Activated naive CD8-positive, alpha-beta T cell treated with anti-CD3 and anti-CD28 coated beads, Interleukin-2, amount 10 ng/mL, durations not matched to agents 7 days and 5 days (primary cell): ENCODE measurements at regions not wholly inside any gene's neighbourhood (a gene's known extent, or its start where the extent isn't known, plus 50 kb on each side); places are given as distances from the start of the nearest gene placed in this dataset.

ENCODE experiments used
- ATAC-seq: fragments of 150-1000 bp; cut with Tn5 transposase; one replicate; pipeline ENCODE4 v1.10.0; 2021; ENCODE audit warnings: low read depth, moderate library complexity
- POLR2A ChIA-PET: fragments of 350-600 bp; sonication (Branson Sonifier 250); formaldehyde crosslinking; loops from one replicate; lab custom pipeline; 2021; ENCODE audit warnings: antibody characterized with exemption; lab: Charles Lee
- DNase-seq: peaks from one replicate; pipeline ENCODE4 v3.0.0; 2021
- H3K27ac Mint-ChIP-seq: one replicate; pipeline ENCODE4 v1.8.0; 2022; ENCODE audit warnings: mild to moderate bottlenecking, mixed read lengths
- H3K27me3 Mint-ChIP-seq: one replicate; pipeline ENCODE4 v1.8.0; 2022; ENCODE audit warnings: mild to moderate bottlenecking, moderate library complexity, mixed read lengths
- H3K36me3 Mint-ChIP-seq: one replicate; pipeline ENCODE4 v1.8.0; 2021; ENCODE audit warnings: mild to moderate bottlenecking, mixed read lengths
- H3K4me1 Mint-ChIP-seq: one replicate; pipeline ENCODE4 v1.8.0; 2021; ENCODE audit warnings: mixed read lengths
- H3K4me3 Mint-ChIP-seq: one replicate; pipeline ENCODE4 v1.8.0; 2022; ENCODE audit warnings: mild to moderate bottlenecking, moderate library complexity, mixed read lengths
- H3K9me3 Mint-ChIP-seq: one replicate; pipeline ENCODE4 v1.8.0; 2021; ENCODE audit warnings: mixed read lengths

DNA sequence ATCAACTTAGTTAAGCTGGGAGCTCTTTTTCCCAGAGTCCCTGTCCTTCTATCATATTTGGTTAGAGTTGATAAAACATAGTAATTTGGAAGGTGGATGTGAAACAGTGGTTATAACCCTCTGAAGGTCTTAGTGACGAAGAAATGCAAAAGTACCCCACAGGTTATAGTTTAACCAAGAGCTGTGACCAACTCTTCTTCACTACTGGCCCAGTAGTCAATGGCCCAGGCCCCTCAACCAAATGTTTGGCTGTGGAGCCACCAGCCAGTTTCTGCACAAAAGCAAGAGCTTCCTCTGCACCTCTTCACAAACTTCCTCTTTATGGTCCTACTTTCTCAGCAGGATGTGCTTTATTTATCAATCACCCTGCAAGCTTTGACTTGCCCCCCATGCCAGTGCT, 132.6 kb downstream of the BMP4 start:
- Mint-ChIP-seq H3K27ac (no peak overlapping the region), H3K9me3 (no peaks in the 10 kb centered on the region), H3K27me3 (no peaks in the 10 kb centered on the region), H3K4me1 (no peaks in the 10 kb centered on the region), H3K36me3 (no peaks in the 10 kb centered on the region), H3K4me3 (no peak overlapping the region)
- ATAC-seq (no peak), DNase-seq (no peak)
- POLR2A ChIA-PET, result no interaction called here

DNA sequence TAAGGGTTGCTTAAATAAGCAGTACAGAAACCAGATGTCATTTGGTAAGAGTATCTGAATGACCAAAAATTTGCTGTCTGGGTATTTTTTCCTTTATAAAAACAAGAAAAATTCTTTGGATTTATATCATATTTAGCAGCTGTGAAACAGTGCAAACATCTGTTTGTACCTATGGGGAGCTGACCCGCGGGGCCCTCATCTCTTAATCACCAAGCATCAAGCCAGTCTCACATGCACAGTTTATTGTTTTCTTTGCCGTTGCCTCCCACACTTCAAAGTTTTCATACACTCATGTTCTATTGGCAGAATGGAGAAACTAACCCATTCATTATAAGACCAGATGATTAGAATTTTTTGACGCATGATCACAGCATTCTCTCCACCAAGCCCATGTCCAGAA, 142.2 kb downstream of the BMP4 start:
- Mint-ChIP-seq H3K36me3 (no peaks in the 10 kb centered on the region), H3K27ac (no peak overlapping the region), H3K9me3 (peaks cover 5% of the 10 kb centered on the region), H3K27me3 (no peaks in the 10 kb centered on the region), H3K4me3 (no peak overlapping the region), H3K4me1 (no peaks in the 10 kb centered on the region)
- POLR2A ChIA-PET, result no interaction called here
- no peak for DNase-seq
- ATAC-seq, result no peak

DNA sequence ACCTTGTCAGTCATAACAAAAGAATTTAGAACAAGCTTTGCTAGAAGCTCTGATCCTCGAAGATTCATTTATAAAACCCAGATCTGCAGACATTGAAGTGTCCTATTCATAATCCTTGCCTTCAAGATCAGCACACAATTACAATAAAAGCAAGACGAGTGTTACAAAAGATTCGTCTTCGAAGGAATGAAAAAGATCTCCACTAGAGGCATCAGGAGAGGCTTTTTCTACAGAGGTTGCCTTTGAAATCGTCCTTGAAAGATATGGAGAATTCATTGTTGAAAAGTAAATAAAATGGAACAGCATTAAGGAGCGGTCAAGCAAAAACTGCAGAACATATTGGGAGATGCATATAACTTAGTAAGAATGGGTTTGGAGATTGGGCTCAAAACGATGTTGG, 146.4 kb downstream of the BMP4 start:
- Mint-ChIP-seq H3K36me3 (no peaks in the 10 kb centered on the region), H3K27ac (no peak overlapping the region)
- POLR2A ChIA-PET, result no interaction called here

DNA sequence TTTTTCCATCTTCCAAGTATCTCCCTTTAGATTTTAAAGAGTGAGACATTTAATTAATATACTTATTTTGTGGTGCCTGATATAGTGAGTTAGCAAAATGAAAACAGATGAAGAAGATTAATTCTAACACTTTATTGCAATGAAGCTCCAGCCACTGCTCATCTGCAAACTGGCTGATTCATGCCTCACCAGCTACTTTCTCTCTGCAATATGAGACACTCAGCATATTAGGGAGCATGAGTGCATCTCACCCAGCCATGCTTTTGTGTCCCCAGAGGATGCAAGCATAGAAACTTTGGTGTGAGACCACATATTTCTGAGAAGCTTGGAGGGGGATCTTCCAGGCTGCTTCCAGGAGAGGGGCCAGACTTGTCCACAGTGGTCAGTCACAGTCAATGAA, 148.6 kb downstream of the BMP4 start:
- POLR2A ChIA-PET, result no interaction called here
- Mint-ChIP-seq H3K36me3 (no peaks in the 10 kb centered on the region), H3K27me3 (no peaks in the 10 kb centered on the region), H3K4me3 (no peak overlapping the region), H3K4me1 (no peaks in the 10 kb centered on the region), H3K27ac (no peak overlapping the region), H3K9me3 (peaks cover 2% of the 10 kb centered on the region)
- no peak for DNase-seq
- no peak for ATAC-seq

More for the DNA sequence above, 146.4 kb downstream of the BMP4 start:
- ATAC-seq, result no peak
- no peaks in the 10 kb centered on the region for H3K9me3 Mint-ChIP-seq
- no peak overlapping the region for H3K4me3 Mint-ChIP-seq
- DNase-seq, result no peak
- no peaks in the 10 kb centered on the region for H3K27me3 Mint-ChIP-seq
- H3K4me1 Mint-ChIP-seq, result no peaks in the 10 kb centered on the region

DNA sequence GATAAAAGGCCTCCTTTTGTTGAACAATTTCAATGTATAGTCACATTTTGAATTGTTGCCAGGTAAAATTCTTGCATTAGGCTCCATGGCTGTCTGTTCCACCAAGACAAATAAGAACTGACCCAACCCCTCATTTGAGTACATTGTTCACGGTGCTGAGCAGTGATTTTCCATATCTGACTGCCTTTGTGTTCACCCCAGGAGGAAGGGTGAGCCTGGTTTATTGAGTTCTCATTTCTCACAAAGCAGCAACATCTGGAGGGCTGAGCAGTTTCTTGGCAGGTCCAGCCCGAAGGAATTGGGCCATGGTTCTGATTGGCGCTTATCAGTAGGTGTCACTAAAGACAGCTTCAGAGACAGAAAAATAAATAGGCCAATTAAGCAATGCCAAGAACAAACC, 149.1 kb downstream of the BMP4 start:
- POLR2A ChIA-PET, result no interaction called here
- Mint-ChIP-seq H3K27ac (no peak overlapping the region), H3K4me3 (no peak overlapping the region), H3K27me3 (no peaks in the 10 kb centered on the region), H3K4me1 (no peaks in the 10 kb centered on the region), H3K36me3 (no peaks in the 10 kb centered on the region), H3K9me3 (peaks cover 2% of the 10 kb centered on the region)
- ATAC-seq, result no peak
- no peak for DNase-seq

DNA sequence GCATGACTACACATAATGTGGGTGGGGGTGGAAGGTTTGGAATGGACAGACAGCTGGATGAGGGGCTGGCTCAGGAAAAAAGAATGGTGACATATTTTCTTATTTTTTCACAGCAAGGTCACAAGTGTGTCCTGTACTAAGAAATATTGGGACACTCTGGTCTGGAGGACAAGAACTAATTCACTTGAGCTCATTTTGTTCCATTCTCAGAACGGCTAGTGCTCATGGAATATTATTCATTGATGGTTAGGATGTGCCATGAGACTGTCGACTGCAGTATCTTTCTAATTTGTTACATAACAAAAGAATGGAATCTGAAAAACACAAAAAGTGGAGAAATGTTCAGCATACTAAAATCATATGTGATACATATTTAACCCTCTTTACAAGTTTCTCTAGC, 149.5 kb downstream of the BMP4 start:
- H3K4me3 Mint-ChIP-seq, result no peak overlapping the region
- H3K27me3 Mint-ChIP-seq, result no peaks in the 10 kb centered on the region
- no peak overlapping the region for H3K27ac Mint-ChIP-seq
- H3K9me3 Mint-ChIP-seq, result peaks cover 4% of the 10 kb centered on the region
- H3K4me1 Mint-ChIP-seq, result no peaks in the 10 kb centered on the region
- POLR2A ChIA-PET, result no interaction called here
- H3K36me3 Mint-ChIP-seq, result no peaks in the 10 kb centered on the region
- DNase-seq (no peak), ATAC-seq (no peak)

DNA sequence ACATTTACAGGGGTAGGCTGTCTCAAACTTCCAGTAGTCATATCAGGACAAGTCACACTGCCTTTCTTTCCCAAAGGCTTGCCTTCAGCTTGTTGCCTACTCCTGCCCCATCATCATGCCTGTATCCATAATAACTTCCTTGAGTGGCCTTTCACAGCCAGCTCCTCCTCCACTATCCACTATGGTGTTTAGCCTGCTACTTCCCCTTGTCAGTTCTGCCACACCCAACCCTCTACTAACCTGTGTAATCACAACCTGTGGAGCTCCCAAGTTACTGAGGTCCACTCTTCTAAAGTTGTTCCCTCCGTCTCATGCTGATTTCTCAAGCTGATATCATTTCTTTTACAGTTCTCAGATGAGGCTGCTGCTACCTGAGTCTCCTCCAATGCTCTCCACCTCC, 159.9 kb downstream of the BMP4 start:
- Mint-ChIP-seq H3K4me1 (no peaks in the 10 kb centered on the region), H3K9me3 (no peaks in the 10 kb centered on the region), H3K4me3 (no peak overlapping the region), H3K36me3 (no peaks in the 10 kb centered on the region), H3K27me3 (no peaks in the 10 kb centered on the region), H3K27ac (no peak overlapping the region)
- DNase-seq (no peak), ATAC-seq (no peak)
- POLR2A ChIA-PET, result no interaction called here

DNA sequence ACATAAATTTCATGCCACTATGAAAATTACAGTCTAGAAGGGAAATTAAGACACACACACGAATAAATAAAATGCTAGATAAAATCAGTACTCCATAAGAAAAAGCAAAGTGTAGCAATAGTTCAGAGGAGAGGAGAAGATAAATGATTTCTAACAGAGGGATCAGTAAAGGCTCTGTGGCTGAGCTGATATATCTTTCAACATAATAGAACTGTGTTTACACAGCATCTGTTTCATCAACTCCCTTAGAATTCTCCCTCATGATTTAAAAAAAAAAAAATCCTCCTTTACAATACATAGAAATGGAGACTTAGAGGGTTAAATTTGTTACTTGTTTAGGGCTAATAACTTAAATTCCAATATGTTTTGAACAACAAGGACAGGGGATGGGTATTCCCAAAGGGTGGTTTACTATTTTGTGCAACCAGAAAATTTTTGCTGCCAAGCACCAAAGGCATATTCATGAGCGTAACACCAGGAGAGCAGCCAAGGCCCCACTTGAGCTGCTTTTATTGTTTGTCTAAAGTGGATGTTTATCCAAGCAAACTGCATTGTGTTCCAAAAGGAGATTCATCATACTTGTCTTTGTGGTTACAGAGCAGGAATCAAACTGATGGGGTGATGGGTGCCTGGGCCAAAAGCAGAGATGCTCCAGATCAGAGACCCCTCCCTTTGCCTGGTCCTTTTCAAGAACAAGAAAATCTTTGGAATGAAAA, 162.7 kb downstream of the BMP4 start:
- no peaks in the 10 kb centered on the region for H3K9me3 Mint-ChIP-seq
- H3K4me1 Mint-ChIP-seq, result no peaks in the 10 kb centered on the region
- H3K4me3 Mint-ChIP-seq, result no peak overlapping the region
- H3K27me3 Mint-ChIP-seq, result no peaks in the 10 kb centered on the region
- POLR2A ChIA-PET, result no interaction called here
- ATAC-seq (no peak), DNase-seq (no peak)
- H3K27ac Mint-ChIP-seq, result no peak overlapping the region
- H3K36me3 Mint-ChIP-seq, result no peaks in the 10 kb centered on the region

DNA sequence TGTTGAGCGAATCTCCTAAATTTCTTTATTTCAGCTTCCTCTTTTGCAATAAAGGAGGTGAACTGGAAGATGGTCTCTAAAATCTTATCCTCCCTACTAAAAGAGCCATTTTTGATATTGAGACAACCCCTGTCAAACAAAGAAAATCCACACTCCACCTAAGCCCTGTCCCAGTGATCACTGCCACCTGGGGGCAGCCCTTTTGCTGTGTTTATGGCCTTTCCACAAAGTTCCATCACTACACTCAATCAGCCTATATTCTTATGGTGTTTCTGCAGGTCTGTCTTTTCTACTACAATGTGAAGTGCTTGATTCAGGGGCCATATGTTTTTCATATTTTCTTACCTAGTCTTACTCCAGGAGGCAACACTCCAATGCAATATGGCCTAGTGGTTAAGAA, 163.7 kb downstream of the BMP4 start:
- Mint-ChIP-seq H3K4me3 (no peak overlapping the region), H3K27me3 (no peaks in the 10 kb centered on the region), H3K36me3 (no peaks in the 10 kb centered on the region), H3K4me1 (no peaks in the 10 kb centered on the region), H3K27ac (no peak overlapping the region), H3K9me3 (no peaks in the 10 kb centered on the region)
- POLR2A ChIA-PET, result no interaction called here
- ATAC-seq (no peak), DNase-seq (no peak)

DNA sequence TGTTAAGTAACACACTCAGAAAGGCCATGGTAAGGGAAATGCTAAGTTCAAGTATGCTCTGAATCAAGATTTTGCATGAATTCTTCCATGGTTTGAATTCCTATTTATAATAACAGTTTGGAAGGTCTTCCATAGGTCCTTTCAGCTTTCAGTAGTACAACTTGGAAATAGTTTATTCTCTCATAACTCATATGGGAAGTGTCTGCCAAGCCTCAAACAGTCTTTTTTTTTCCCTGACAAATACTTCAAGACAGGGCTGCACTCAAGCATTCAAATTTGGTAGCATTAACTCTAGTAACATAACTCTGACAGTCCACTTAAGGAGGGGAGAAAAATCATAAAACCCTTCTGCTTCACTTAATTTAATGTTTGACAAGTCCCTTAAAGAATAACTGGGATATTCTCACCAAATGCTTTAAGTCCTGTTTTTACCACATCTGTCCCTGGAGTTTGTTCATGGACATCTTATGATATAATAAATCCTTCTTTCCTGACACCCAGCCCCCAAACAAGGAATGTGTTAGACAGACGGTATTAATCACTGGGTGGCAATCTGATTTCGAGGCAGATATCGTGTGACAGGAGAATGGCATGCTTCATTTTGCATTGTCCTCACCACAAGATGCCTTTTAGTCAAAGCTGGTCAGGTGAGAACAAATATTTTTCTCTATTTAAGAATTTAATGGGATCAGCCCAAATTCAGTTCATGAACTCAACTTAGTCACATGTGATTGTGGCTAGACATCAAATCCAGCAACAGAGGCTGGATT, 165.7 kb downstream of the BMP4 start:
- no peaks in the 10 kb centered on the region for H3K4me1 Mint-ChIP-seq
- DNase-seq, result no peak
- POLR2A ChIA-PET, result no interaction called here
- no peak for ATAC-seq
- H3K27me3 Mint-ChIP-seq, result no peaks in the 10 kb centered on the region
- H3K36me3 Mint-ChIP-seq, result no peaks in the 10 kb centered on the region
- no peaks in the 10 kb centered on the region for H3K9me3 Mint-ChIP-seq
- H3K27ac Mint-ChIP-seq, result no peak overlapping the region
- no peak overlapping the region for H3K4me3 Mint-ChIP-seq

DNA sequence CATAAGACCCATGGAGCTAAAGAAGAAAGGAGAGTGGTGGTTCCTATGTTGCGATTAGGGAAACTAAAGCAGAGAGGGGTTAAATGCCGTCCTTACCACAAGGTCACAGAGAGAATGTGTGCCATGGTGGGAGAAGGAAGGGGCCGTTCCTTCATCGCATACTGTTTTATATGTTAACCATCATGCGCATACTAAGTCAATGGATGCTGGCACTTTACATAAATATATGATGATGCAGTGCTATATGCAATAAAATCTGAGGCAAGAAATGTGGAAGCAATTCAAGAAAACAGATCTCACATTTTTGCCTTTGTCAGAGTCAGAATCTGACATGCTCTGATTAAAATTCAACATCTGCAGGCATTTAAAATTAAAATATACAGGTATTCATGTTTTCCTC, 168.1 kb downstream of the BMP4 start:
- H3K27ac Mint-ChIP-seq, result no peak overlapping the region
- H3K4me1 Mint-ChIP-seq, result no peaks in the 10 kb centered on the region
- H3K4me3 Mint-ChIP-seq, result no peak overlapping the region
- no peak for ATAC-seq
- DNase-seq, result no peak
- H3K36me3 Mint-ChIP-seq, result no peaks in the 10 kb centered on the region
- no peaks in the 10 kb centered on the region for H3K27me3 Mint-ChIP-seq
- POLR2A ChIA-PET, result no interaction called here
- peaks cover 2% of the 10 kb centered on the region for H3K9me3 Mint-ChIP-seq

DNA sequence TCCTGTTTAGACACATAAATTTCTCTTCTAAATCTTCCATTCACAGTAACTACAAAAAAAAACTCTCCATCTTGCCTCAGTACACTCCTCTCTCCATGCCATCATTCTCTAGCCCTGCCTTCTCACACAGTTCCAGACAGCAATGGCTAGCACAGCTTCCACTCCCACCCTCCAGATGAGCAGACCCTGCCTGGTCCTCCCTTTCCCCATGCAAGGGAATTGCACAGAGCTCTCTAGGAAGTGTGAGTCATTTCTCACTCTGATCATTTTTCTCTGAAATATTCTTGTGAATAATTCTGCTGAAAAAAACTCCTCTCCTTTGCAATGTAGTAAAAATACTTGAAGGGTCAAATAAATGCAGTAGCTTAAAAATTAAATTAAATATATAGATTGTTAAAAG, 170.6 kb downstream of the BMP4 start:
- H3K9me3 Mint-ChIP-seq, result peaks cover 2% of the 10 kb centered on the region
- H3K4me1 Mint-ChIP-seq, result no peaks in the 10 kb centered on the region
- POLR2A ChIA-PET, result no interaction called here
- no peak for DNase-seq
- H3K36me3 Mint-ChIP-seq, result no peaks in the 10 kb centered on the region
- H3K27ac Mint-ChIP-seq, result no peak overlapping the region
- H3K4me3 Mint-ChIP-seq, result no peak overlapping the region
- no peak for ATAC-seq
- H3K27me3 Mint-ChIP-seq, result no peaks in the 10 kb centered on the region

DNA sequence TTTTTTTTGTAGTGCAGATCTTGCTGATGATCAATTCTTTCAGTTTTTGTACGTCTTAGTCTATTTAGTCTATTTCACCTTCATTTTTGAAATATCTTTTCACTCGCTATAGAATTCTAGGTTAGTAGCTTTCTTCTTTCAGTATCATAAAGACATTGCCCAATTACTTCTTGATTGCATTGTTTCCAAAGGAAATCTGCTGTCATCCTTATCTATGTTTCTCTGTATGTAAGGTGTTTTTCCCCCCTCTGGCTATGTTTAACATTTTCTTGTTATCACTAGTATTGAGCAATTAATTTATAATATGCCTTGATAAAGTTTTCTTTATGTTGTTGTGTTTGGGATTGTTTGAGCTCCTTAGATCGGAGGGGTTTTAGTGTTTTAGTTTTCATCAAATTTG, 171.9 kb downstream of the BMP4 start:
- H3K27ac Mint-ChIP-seq, result no peak overlapping the region
- H3K9me3 Mint-ChIP-seq, result peaks cover 2% of the 10 kb centered on the region
- no peaks in the 10 kb centered on the region for H3K4me1 Mint-ChIP-seq
- no peaks in the 10 kb centered on the region for H3K36me3 Mint-ChIP-seq
- no peak overlapping the region for H3K4me3 Mint-ChIP-seq
- ATAC-seq (no peak), DNase-seq (no peak)
- POLR2A ChIA-PET, result no interaction called here
- H3K27me3 Mint-ChIP-seq, result no peaks in the 10 kb centered on the region

DNA sequence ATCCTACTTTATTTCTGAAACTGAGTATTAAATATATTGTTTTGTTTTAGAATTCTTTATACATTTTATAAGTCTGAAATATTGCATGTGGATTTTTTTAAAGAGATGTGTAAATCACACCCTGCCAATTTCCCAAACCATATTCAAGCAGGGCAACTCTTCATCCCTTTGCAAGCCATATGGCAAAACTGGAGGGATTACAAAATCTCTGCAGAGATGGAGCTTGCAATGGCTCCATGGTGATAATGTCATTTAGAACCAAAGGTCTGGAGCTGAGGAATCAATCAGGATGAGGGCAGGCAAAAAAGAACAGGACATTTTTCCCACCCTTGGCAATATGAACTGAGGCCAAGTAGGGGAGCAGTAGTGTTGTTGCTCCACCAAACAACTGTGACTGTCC, 173.4 kb downstream of the BMP4 start:
- no peak for DNase-seq
- H3K4me1 Mint-ChIP-seq, result no peaks in the 10 kb centered on the region
- no peak for ATAC-seq
- H3K27ac Mint-ChIP-seq, result no peak overlapping the region
- no peaks in the 10 kb centered on the region for H3K27me3 Mint-ChIP-seq
- no peak overlapping the region for H3K4me3 Mint-ChIP-seq
- peaks cover 2% of the 10 kb centered on the region for H3K9me3 Mint-ChIP-seq
- POLR2A ChIA-PET, result no interaction called here
- H3K36me3 Mint-ChIP-seq, result no peaks in the 10 kb centered on the region
